CD1c-positive myeloid dendritic cell (primary cell): ENCODE measurements at regions not wholly inside any gene's neighbourhood (a gene's known extent, or its start where the extent isn't known, plus 50 kb on each side); places are given as distances from the start of the nearest gene placed in this dataset.
"Not testable (repeated sequence)": the region's sequence is repeated elsewhere in the genome, so short reads cannot be mapped to it uniquely, and the experiment has no call there.

Experiments used
- DNase-seq: peaks from one replicate; pipeline ENCODE4 v3.0.0-alpha.2; 2016; ENCODE audit errors: extremely low spot score

DNA sequence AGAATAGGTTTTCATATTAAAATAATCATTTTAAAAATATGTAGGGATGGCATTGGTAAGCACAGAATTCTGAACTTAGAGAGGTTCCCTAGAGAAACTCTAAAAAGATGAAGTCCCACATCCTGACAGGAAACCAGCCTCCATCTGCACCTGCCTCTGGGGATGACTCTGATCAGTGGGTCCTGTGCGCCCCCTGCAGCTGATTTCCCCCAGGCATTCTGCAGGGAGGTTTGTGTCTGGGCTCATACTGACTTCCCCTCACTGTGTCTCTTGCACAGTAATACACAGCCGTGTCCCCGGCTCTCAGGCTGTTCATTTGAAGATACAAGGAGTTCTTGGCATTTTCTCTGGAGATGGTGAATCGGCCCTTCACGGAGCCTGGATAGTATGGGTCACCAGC, 602.9 kb downstream of the TMEM121 start:
- DNase-seq: no peak

DNA sequence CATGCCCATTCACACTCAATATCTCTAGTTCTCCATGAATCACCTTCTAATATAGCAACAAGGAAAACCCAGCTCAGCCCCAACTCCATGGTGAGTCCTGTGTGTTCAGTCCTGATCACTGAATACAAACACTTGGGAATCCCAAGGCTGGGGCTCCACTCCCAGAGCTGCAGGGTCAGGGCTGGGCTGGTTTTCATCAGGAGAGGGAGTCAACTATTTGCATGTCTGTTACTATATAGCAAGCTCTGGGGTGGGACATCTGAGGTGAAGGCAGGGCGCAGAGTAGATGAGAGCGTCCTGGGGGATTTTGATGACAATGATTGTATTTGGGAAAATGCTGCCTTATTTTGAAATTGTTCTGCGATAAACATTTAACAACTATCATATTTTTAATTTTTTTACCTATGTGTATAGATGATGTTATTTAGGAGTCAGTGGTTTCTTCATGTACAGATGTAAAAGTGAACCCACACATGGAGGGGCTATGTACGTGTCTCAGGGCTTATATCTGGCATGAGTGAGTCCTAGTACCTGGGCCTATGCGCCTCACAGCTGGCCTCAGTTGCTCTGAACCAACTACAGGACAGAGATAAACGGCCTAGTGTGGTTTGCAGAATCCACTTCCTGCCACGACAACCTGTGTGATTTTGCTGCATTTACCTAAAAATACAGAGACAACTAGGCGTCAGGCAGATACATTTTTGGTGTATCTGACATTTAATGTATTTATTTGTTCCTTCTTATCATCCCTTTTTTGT, 603.7 kb downstream of the TMEM121 start:
- DNase-seq: not testable (repeated sequence)

DNA sequence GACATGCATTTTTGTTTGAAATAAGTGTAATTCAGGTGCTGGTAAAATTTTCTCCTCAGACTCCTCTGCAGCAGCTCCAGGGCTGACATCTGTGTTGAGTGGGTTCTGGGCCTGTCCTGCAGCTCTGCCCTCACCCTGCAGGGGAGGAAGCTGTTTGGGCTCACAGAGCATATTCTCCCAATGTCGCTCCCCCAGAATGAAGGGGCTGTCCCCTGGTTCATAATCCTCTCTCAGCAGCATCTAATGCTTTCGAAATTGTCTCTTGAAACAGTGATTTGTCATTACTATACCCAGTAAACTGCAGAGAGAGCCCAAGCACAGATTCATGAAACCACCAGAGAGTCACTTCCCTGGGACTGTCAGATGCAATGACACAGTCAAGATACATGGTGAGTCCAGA, 606.7 kb downstream of the TMEM121 start:
- DNase-seq: not testable (repeated sequence)

DNA sequence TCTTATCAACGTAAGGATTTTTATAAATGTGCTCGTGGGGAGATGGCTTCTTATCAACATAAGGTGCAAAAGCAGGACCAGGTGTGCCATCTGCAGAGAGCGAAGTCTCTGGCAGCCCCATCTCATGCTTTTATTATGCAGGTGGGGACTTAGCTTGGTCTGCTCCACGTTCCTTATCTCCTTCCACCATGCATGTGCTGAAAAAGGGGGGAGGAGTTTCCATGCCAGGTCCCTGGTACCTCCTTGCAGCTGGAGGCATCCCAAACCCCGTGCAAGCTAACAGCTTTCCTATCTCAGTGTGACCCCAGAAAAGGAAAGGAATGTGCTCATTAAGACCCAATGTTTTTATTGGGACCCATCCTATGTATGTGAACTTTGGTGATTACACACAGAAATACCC, 608.5 kb downstream of the TMEM121 start:
- DNase-seq: no peak

DNA sequence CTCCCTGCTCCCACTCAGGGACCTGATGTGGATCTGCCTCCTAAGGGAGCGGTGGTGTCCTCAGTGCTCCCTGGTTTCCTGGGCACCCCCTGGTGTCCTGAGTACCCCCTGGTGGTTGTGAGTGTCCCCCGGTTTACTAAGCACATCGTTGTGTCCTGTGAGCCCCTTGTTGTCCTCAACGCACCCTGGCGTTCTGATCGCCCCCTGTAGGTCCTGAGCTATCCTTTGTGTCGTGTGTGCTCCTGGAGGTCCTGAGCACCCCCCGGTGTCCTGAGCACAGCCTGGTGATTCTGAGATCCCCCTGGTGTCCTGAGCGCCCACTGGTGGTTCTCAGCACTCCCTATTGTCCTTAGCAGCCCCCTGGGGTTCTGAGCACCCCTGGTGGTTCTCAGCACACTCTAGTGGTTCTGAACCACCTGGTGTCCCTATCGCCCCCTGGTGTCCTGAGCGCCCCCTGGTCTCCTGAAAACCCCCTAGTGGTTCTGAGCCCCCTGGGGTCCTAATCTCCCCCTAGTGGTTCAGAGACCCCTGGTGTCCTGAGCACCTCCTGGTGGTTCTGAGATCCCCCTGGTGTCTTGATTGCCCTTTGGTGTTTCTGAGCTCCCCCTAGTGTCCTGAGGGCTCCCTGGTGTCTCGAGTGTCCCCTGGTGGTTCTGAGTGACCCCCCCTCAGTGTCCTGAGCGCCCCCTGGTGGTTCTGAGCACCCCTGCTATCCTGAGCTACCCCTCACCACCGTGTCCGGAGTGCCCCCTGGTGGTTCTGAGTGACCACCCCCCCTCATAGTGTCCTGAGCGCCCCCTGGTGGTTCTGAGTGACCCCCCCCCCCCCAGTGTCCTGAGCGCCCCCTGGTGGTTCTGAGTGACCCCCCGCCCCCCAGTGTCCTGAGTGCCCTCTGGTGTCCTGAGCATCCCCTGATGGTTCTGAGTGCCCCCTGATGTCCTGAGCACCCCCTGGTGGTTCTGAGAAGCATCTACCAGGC, 615.1 kb downstream of the TMEM121 start:
- DNase-seq: peak; percentile 42

DNA sequence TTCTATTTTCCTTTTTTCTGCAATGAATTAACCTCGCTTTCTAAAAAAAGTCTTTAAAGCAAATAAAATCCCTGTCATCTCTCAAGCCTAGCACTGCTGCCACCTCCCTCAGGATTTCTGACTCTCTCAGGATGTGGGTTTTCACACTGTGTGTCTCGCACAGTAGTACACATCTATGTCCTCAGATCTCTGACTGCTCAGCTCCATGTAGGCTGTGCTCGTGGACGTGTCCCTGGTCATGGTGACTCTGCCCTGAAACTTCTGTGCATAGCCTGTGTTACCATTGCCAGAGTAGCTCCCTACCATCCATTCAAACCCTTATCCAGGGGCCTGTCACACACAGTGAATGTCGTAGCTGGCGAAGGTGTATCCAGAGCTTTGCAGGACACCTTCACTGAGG, 619.3 kb downstream of the TMEM121 start:
- not testable (repeated sequence) for DNase-seq

DNA sequence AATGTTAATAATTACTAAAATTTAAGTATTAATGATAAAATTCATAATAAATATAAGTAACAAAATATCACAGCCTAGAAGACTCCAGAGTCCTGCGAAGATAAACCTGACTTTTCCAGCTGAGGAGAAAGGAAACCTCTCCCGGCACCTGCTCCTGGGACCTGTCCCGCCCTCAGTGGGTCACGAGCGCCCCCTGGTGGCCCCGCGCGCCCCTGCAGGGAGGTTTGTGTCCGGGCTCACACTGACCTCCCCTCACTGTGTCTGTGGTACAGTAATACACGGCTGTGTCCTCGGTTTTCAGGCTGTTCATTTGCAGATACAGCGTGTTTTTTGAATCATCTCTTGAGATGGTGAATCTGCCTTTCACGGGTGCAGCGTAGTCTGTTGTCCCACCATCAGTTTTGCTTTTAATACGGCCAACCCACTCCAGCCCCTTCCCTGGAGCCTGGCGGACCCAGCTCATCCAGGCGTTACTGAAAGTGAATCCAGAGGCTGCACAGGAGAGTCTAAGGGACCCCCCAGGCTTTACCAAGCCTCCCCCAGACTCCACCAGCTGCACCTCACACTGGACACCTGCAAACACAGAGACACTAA, 627.1 kb downstream of the TMEM121 start:
- peak; percentile 68 for DNase-seq

DNA sequence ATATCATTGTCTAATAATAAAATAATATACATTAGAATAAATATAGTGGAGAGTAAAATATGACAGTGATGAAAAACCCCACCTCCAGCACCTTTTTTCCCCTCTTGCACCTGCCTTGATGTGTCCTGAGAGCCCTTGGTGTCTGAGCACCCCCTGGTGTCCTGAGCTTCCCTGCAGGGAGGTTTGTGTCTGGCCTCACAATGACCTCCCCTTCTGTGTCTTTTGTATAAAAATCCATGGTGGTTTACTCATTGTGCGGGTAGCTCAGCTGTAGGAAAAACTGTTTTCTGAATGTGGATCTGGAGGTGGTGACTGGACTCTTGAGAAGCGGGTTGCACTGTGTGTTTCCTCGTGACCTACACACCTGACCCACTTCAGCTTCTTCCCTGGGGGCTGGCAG, 636.9 kb downstream of the TMEM121 start:
- DNase-seq: no peak

DNA sequence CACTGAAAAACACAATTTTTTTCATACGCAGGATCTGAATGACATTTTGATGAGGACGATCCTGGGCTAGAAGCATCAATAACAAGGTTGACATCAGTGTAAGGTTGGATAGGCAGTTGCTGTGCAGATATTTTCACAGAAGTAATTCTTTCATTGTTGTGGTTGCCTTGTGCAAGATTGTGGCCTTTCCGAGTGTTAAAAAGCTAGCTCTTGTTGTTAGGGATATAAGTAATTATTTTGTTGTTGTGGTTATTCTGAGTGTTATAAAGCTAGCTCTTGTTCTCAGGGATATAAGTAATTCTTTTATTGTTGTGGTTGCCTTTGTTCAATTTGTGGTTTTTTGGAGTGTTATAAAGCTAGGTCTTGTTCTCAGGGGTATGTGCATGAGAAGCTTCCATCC, 637.4 kb downstream of the TMEM121 start:
- not testable (repeated sequence) for DNase-seq

DNA sequence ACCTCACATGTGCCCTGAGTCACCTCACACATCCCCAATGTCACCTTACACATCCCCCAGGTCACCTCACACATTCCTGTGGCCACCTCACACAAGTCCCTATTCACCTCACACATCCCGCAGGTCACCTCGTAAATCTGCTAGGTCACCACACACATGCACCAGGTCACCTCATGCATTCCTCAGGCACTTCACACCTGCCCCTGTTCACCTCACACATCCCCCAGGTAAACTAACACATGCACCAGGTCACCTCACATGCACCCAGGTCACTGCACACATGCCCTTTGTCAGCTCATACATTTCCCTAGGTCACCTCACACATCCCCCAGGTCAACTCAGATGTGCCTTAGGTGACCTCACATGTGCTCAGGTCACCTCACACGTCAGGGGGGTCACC, 639.8 kb downstream of the TMEM121 start:
- no peak for DNase-seq

DNA sequence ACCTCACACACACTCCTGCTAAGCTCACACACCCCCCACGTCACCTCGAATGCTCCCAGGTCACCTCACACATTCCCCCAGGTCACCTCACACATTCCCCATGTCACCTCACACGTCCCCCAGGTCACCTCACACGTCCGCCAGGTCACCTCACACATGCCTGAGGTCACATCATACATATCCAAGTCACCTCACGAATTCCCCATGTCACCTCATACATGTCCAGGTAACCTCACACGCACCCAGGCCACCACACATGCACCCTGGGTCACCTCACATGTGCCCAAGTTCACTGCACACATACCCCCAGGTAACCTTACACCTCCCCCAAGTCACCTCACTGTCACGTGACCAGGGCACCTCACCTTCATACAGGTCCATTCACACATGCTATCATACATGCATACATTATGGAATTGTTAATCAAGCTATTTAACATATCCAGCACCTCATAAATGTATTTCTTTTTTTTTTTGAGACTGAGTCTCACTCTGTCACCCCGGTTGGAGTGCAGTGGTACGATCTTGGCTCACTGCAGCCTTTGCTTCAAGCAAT, 640.3 kb downstream of the TMEM121 start:
- DNase-seq: no peak

DNA sequence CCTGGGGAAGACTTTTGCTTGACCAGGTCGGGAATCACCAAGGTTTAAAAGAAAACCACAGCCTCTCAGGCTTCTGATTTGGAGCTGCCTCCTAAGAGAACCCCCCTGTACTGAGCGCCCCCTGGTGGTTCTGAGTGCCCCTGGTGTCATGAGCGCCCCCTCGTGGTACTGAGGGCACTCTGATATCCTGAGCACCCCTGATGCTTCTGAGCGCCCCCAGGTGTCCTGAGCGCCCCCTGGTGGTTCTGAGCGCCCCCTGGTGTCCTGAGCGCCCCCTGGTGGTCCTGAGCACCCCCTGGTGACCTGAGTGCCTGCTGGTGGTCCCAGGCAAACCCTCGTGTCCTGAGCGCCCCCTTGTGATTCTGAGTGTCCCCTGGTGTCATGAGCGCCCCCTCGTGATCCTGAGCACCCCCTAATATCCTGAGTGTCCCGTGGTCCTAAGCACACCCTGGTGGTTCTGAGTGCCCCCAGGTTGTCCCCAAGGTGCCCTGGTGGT, 643.8 kb downstream of the TMEM121 start:
- peak; percentile 35 for DNase-seq

DNA sequence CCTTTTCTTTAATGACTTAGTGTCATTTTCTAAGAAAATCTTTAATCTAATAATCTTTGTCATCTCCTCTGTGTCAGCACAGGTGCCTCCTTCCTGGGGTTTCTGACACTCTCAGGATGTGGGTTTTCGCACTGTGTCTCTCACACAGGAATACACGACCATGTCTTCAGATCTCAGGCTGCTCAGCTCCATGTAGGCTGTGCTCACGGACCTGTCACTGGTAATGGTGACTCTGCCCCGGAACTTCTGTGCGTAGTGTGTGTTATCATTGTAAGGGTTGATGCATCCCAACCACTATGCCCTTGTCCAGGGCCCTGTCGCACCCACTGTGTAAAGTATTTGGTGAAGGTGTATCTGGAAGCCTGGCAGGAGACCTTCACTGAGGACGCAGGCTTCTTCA, 647.8 kb downstream of the TMEM121 start:
- DNase-seq: peak; percentile 9

DNA sequence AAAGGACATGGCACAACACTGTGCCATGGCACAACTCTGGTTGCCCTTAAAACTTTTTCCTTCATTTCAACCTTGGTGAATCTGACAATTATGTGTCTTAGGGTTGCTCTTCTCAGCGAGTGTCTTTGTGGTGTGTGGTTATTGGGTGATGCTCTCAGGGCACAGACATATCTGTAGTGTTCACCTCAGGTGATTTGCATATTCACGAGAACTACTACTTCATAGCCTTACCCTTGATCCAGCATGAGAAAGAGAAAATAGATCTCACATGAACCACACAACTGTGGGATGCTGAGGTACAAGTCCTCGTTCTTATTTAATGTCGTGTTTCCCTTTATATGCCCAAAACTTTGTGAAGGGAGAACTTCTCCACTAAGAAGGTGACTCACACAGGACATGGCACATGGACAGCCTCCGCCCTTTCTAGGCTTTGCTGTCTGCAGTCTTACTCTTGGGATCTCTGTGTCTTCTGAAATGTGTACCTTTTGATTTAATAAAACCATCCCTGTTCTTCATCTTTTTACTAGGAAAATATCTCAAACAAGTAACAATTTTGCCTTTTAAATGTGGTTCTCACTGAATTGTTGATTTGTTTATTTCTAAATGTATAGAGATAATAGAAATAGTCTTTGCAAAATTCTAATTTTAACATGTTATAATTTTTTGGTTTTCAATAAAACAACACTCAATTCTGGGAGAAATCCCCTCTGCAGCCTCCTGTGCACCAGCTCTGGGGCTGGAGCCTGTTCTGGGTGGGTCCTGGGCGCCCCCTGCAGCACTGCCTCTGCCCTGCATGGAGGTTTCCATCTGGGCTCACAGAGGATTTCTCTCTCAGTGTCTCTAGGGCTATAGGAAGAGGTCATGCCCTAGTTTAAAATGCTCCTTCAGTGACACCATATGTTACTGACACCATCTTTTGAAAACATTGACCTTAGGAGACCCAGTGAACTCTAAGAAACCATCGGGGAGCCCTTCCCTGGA, 651.2 kb downstream of the TMEM121 start:
- DNase-seq: peak; percentile 23

DNA sequence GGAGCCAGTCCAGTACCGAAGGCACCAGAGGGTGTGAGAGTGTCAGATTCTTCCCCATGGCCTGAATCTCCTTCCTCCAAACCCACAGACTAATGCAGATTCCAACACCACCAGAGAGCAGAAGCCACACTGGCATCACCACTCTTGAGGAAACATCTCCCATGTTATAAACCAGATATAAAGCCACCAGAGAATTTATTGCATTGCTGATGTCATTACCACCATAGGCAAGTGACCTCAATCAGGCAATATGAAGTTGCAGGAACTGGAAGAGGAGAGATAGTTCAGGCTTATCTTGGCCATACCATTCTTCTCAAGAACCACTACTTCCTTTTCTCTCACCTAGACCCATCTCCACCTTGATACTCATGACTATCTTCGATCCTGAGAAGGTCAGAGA, 653.4 kb downstream of the TMEM121 start:
- DNase-seq: no peak

DNA sequence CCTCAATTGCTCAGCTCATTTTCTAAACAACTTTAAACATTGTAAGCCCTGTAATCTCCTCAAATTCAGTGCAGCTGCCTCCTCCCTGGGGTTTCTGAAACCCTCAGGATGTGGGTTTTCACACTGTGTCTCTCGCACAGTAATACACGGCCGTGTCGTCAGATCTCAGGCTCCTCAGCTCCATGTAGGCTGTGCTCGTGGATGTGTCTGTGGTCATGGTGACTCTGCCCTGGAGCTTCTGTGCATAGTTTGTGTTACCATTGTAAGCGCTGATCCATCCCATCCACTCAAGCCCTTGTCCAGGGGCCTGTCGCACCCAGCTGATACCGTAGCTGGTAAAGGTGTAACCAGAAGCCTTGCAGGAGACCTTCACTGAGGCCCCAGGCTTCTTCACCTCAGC, 658.4 kb downstream of the TMEM121 start:
- DNase-seq: peak; percentile 12

DNA sequence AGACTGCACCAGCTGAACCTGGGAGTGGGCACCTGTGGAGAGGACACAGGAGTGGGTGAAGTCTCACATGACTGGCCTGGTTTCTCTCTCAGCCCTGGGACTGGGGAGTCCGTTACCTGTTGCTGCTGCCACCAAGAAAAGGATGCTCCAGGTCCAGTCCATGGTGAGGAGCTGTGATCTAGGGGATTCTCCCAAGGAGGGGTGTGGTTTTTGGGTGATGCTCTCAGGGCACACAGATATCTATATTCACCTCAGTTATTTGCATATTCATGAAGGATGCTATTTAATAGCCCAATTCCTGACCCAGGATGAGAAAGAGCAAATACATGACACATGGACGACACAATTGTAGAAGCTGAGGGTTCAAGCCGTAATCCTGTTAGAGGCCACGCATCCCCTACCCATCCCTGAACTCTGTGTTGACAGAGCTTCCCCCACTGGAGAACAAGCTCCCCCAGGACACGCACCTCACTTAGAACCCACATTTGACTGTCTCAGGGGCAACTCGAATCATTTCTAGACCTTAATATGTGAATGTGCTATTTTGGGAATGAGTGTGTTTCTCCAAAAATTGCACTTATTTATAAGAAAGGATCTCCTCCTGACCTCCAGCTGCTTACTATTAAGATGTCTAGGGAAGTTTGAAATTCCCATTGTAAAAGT, 658.9 kb downstream of the TMEM121 start:
- DNase-seq: not testable (repeated sequence)

DNA sequence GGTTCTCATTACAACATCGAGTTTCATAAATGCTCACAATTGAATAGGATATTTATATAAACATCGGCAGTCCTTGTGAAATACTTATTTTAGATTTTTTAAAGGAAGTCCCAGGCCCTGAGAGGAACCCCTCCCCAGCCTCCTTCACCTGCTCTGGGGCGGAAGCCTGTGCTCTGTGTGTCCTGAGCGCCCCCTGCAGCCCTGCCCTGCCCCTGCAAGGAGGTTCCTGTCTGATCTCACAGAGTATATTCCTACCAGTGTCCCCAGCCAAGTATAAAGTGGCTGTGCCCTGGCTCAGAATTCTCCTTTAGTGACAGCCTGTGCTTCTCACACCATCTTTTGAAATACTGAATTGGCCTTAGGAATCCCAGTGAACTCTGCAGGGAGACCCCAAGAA, 659.5 kb downstream of the TMEM121 start:
- peak; percentile 29 for DNase-seq

DNA sequence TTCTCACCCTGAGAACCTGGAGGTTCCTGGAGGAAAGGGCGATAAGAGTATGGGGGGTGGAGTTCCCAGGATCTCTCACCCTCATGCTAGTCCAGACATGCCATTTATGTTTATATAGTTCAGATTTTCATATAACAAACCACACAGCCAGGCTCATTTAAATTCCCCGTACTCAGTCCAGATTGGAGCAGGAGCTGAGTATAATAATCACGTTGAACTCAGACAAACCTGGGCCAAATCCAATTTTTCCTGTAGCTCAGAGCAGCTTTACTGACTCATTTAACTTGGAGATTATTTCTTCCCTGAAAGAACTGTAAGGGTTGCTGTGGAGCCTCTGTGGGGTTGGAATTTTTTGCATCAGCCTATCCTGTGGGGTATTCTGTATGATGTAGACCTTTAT, 660.8 kb downstream of the TMEM121 start:
- no peak for DNase-seq

DNA sequence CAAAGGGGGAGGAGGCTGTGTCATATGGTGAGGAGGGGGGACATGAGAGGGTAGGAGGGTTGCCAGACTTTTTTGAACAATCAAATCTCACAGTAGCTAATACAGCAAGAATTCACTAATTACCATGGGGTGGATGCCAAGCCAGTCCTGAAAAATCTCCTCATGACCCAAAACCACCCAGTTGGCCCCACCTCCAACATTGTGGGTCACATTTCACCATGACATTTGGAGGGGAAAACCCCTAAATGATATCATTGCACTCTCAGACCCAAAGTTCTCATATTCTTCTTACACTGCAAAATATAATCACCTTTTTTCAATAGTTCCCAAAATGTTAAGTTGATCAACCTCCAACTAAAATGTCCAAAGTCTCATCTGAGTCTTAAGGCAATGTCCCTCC, 666.3 kb downstream of the TMEM121 start:
- DNase-seq: not testable (repeated sequence)
